ENCODE measurements at regions not wholly inside any gene's neighbourhood (a gene's known extent, or its start where the extent isn't known, plus 50 kb on each side); places are given as distances from the start of the nearest gene placed in this dataset.

- no peak overlapping the region for H2AK9ac ChIP-seq (replicated peaks; ENCODE audit: low read depth, low read length, poor library complexity)
- no peaks in the 10 kb centered on the region for H3K9me1 ChIP-seq (ENCODE audit: insufficient read depth, low read length)
- DNase-seq (no peak), ATAC-seq (ENCODE audit: low read depth) (no peak)
- H3K4ac ChIP-seq (ENCODE audit: low read depth, low read length), result no peak overlapping the region
- H3K14ac ChIP-seq (replicated peaks; ENCODE audit: low read depth, low read length), result no peak overlapping the region
- H4K91ac ChIP-seq (ENCODE audit: insufficient read depth, low read depth, low read length), result no peak overlapping the region
- H4K8ac ChIP-seq (ENCODE audit: low read depth in 2 of 2, low read length in 2 of 2), result no peak overlapping the region
- no peaks in the 10 kb centered on the region for H3K9me3 ChIP-seq (ENCODE audit: control insufficient read depth, insufficient read depth, low read length)
- H3K27ac ChIP-seq (ENCODE audit: insufficient read depth, low read length), result no peak overlapping the region
- no peak overlapping the region for H2BK5ac ChIP-seq (ENCODE audit: low read depth, low read length, poor library complexity, severe bottlenecking)
- H3K4me1 ChIP-seq (ENCODE audit: control insufficient read depth, insufficient read depth, low read length), result no peaks in the 10 kb centered on the region
- H2BK120ac ChIP-seq (ENCODE audit: low read depth, low read length), result no peak overlapping the region
- WGBS, 2 experiments (ENCODE audit: extremely low coverage in 2 of 2, insufficient read length in 1 of 2), result no CpG with 5 or more reads among the region's 2 CpGs
- no peak overlapping the region for H3K23ac ChIP-seq (ENCODE audit: low read depth, low read length)
- H3K4me3 ChIP-seq (ENCODE audit: insufficient read depth, low read depth, low read length), result no peak overlapping the region
- no peaks in the 10 kb centered on the region for H3K36me3 ChIP-seq (ENCODE audit: control insufficient read depth, insufficient read depth, low read length)
- no peak overlapping the region for H3K4me2 ChIP-seq (ENCODE audit: low read depth, low read length)
- no peak overlapping the region for H4K5ac ChIP-seq (ENCODE audit: low read depth, low read length)
- no peak overlapping the region for H3K56ac ChIP-seq (ENCODE audit: extremely low read depth, insufficient read depth, low read length)
- ChIA-PET CTCF (no interaction called here), POLR2A (ENCODE audit: unreplicated experiment) (no interaction called here)
- H2BK15ac ChIP-seq (ENCODE audit: low read depth, low read length), result no peak overlapping the region
- intact Hi-C loops (cut with micrococcal nuclease), result no loop called here
- no peak overlapping the region for H3K18ac ChIP-seq (ENCODE audit: low read depth, low read length)
- BruUV-seq (replicated peaks), result no TSS peak
- no peaks in the 10 kb centered on the region for H3K79me1 ChIP-seq (ENCODE audit: low read depth in 1 of 2, low read length in 2 of 2)
- H3K27me3 ChIP-seq (ENCODE audit: control insufficient read depth, insufficient read depth, low read length), result no peaks in the 10 kb centered on the region
- dilution Hi-C loops (cut with HindIII; ENCODE audit: low sequenced_read_pairs, unreplicated experiment), result no loop called here
- H4K20me1 ChIP-seq (ENCODE audit: insufficient read depth, low read length), result no peaks in the 10 kb centered on the region
- no peak overlapping the region for H2AFZ ChIP-seq (replicated peaks; ENCODE audit: low read length, poor library complexity)
- no peak overlapping the region for H2AK5ac ChIP-seq (ENCODE audit: low read depth, low read length)
- in situ Hi-C loops (cut with MboI; ENCODE audit: low sequenced_read_pairs), result no loop called here
- no peak for TF ChIP-seq SMC3 (IDR thresholded peaks at IDR 0.05; ENCODE audit: low read depth, low read length)
- no peak for TF ChIP-seq MXI1 (IDR thresholded peaks at IDR 0.05; ENCODE audit: borderline replicate concordance, low read depth, low read length)
- no peak for TF ChIP-seq MAFK (IDR thresholded peaks at IDR 0.05; ENCODE audit: low read depth, low read length)
- no peak for TF ChIP-seq ELK1 (IDR thresholded peaks at IDR 0.05; ENCODE audit: borderline replicate concordance, low read depth, low read length)
- no peak for TF ChIP-seq CTCF (conservative IDR thresholded peaks at IDR 0.05; ENCODE audit: low read depth, low read length)
- no peak for TF ChIP-seq POLR2A (IDR thresholded peaks at IDR 0.05; ENCODE audit: low read depth, low read length)
- no peak for TF ChIP-seq CEBPB (IDR thresholded peaks at IDR 0.05; ENCODE audit: low read depth, low read length)
- TF ChIP-seq RCOR1 (IDR thresholded peaks at IDR 0.05; ENCODE audit: insufficient replicate concordance, low read length), result no peak
- TF ChIP-seq NFE2L2 (IDR thresholded peaks at IDR 0.05; ENCODE audit: low read depth, low read length), result no peak
- no peak for TF ChIP-seq USF2 (IDR thresholded peaks at IDR 0.05; ENCODE audit: low read depth, low read length)
- no peak for TF ChIP-seq CHD1 (IDR thresholded peaks at IDR 0.05; ENCODE audit: low read depth, low read length)
- H2BK20ac ChIP-seq (ENCODE audit: low read depth, low read length), result no peak overlapping the region
- no peak overlapping the region for H3K9ac ChIP-seq (ENCODE audit: low read depth, low read length)
These were observed 391.5 kb upstream of the MANEA start for GRCh38 chr6:95185874-95186273.

Data from IMR-90 (cell line).